GM18505 (cell line): ENCODE measurements at regions not wholly inside any gene's neighbourhood (a gene's known extent, or its start where the extent isn't known, plus 50 kb on each side); places are given as distances from the start of the nearest gene placed in this dataset.

ENCODE experiments used
- ATAC-seq: cut with Tn5 transposase; IDR thresholded peaks from one replicate; pipeline ENCODE4 v1.9.1; 2021; ENCODE audit not compliant: unreplicated experiment
- POLR2A ChIP-seq: IDR thresholded peaks from 4 replicates; pipeline ENCODE4 v1.6.1; 2011; ENCODE audit warnings: borderline replicate concordance; ENCODE audit not compliant: insufficient read depth, insufficient read length; ENCODE audit errors: extremely low read depth

- TF ChIP-seq POLR2A = no peak
- no peak for ATAC-seq
These were observed 56.6 kb upstream of the CNTN5 start for GRCh38 chr11:98964146-98964545.

- no peak for ATAC-seq
- TF ChIP-seq POLR2A = no peak
These were observed 55.4 kb upstream of the CNTN5 start for GRCh38 chr11:98965358-98965757.

GRCh38 chr11:98965775-98966174 is 55.0 kb upstream of the CNTN5 start:
- ATAC-seq = no peak
- no peak for TF ChIP-seq POLR2A

- ATAC-seq = no peak
- TF ChIP-seq POLR2A = no peak
These were observed 53.7 kb upstream of the CNTN5 start for GRCh38 chr11:98967005-98967404.
